GM18867 (cell line): ENCODE measurements at regions not wholly inside any gene's neighbourhood (a gene's known extent, or its start where the extent isn't known, plus 50 kb on each side); places are given as distances from the start of the nearest gene placed in this dataset.

Experiments
- ATAC-seq: cut with Tn5 transposase; IDR thresholded peaks from one replicate; pipeline ENCODE4 v1.9.1; 2021; ENCODE audit warnings: mild to moderate bottlenecking, moderate library complexity; ENCODE audit not compliant: unreplicated experiment

GRCh38 chr1:238596703-238597102, 706.0 kb upstream of the ZP4 start:
- no peak for ATAC-seq

- no peak for ATAC-seq
These were observed 701.9 kb upstream of the ZP4 start for GRCh38 chr1:238592621-238593020.

- ATAC-seq, result no peak
These were observed 699.2 kb upstream of the ZP4 start for GRCh38 chr1:238589843-238590435.

DNA sequence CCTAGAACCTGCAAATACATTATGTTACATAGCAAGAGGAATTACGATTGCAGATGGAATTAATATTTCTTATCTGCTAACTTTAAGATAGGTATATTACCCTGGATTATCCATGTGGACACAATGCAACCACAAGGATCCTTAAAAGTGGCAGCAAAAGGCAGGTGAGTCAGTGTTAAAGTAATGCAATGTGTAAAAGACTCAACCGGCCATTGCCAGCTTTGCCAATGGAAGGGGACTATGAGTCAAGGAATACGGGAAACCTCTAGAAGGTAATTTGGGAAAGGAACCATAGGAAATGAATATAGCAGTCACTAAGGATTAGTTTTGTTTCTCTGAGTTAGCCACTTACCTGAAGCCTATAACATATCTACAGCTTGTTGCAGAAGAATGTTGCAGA, 692.1 kb upstream of the ZP4 start:
- ATAC-seq, result no peak

GRCh38 chr1:238581332-238581731, 690.6 kb upstream of the ZP4 start:
- no peak for ATAC-seq

DNA sequence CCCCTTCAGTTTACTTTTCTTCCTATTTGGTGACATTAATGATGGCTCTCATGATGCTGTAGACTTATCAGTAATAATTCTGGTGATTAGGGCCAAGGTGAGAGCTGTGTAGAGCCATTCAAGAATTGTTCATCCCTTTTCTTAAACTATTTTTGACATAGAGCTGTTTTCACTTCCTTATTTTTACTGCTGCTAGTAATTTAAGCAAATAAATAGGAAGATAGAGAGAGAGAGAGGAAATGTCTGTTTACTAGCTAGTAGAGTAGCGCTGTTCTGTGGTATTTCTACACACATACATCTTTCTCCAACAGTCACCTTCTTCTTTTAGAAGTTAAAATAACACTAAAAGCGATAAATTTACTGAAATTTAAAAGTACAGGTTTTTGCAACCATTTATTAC, 678.0 kb upstream of the ZP4 start:
- ATAC-seq, result no peak

GRCh38 chr1:238562341-238562740, 671.6 kb upstream of the ZP4 start:
- no peak for ATAC-seq

GRCh38 chr1:238558746-238559145, 668.0 kb upstream of the ZP4 start:
- ATAC-seq, result no peak

DNA sequence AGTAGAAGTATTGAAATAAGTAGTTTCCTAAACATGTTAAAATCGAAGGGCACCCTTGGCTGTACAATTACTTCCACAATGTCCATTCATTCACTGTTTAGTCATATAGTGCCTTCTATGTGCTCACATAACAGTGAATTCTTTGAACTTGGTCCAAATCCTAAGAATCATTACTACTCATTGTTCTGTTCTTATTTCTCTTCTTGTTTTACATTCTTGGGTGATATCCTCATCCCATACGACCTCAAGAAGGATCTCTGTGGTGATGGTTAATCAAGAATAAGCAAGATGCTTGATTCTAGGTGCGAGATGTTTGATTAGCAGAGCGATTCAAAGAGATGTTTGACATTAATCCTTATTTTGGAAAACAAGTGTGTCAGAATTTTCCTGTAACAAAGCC, 667.4 kb upstream of the ZP4 start:
- ATAC-seq, result no peak

DNA sequence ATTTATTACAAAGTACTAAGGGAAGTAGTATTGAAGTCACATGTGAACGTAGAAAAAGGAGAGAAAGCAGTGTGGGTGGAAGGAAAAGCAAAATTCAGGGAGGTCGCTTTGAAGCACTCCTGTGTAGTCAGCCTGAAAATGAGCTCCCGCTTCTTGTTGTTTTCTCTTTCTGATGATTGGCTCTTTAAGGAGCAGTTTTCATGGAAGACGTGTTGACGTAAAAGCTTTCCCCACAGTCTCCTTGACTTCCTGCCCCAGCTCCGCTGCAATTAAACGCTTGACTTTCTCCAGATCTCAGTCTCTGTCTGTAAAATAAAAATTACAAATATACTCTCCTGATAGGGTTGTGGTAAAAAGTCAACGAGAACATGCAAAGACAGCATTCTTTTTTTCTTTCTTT, 661.5 kb upstream of the ZP4 start:
- ATAC-seq, result no peak

DNA sequence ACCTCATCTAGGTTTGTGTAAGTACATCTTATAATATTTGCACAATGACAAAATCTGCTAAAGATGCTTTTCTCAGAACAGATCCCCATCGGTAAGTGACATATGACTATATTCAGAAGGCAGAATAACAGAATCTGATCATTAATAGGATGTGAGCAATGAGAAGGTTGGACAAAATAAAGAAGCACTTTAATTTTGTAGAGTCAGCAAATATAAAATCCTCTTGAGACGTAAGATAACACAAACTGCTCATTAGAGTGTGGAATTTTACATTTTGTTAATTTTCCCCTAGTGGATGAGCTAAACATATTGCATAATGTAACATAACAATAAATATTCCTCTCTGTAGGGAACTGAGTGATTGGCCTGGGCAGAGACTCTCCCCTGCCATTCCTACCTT, 658.4 kb upstream of the ZP4 start:
- no peak for ATAC-seq

- no peak for ATAC-seq
These were observed 655.4 kb upstream of the ZP4 start for GRCh38 chr1:238546118-238546517.

- no peak for ATAC-seq
These were observed 646.9 kb upstream of the ZP4 start for GRCh38 chr1:238537641-238538040.

DNA sequence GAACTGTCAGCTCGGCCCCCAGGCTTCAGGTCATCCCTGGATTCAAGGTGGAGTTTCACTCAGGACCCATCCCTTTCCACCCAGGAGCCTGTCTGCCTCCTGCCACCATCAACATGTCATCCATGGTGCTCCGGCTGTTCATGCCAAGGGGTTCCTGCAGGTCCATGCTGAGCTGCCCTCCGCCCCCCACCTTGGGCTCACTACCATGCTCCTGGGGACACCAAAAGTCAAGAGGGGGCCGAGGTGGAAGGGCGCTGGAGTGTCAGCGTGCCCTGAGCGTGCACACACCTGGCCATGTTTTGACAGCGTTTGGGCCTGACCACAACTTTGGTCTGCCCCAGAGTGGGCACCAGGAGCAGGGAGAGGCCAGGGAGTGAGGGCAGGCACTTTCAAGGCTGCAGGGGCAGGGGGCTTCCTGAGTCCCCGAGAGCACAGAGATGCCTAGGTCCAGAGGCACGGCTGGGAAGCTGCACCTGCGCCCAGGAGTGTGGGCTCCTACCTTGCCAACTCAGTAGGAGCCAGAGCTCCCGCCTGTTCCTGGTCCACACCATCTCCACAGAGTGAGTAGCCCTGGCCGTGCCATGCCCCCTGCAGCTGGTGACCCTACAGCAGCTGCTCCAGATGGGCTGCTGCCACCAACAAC, 639.6 kb upstream of the ZP4 start:
- ATAC-seq, result no peak

DNA sequence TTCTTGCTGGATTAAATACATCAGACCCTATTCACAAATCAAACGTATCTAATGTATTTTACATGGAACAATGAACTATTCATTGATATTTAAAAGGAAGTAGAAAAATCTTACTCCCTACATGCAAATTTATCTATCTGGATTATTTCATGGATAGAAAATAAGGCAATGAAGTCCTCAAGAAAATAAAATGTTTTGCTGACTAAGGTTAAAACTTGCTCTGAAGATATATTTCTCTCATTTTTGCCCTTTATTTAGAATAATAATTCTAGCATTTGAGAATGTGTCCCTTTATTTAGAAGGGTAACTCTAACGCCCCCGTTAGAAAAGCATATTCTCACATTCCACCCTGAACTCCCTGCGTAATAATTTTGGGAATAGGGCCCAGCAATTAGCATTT, 627.0 kb upstream of the ZP4 start:
- no peak for ATAC-seq

DNA sequence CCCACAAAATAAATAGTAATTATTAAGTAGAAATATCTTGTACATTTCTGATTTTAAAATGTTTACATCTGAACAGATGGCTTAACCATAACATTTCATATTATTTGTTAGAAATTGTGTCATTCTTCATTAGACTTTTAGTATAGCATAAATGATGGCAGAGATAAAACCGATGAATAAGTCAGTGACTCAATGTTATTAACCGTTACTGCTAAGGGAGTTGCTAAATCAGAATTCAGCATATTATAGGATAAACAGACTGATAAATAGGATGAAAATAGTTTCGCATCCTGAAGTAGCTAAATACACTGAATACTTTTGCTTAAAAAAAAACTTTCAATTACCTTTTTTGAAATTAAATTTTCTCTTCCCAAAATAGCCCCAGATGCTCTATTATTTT, 610.6 kb upstream of the ZP4 start:
- no peak for ATAC-seq

DNA sequence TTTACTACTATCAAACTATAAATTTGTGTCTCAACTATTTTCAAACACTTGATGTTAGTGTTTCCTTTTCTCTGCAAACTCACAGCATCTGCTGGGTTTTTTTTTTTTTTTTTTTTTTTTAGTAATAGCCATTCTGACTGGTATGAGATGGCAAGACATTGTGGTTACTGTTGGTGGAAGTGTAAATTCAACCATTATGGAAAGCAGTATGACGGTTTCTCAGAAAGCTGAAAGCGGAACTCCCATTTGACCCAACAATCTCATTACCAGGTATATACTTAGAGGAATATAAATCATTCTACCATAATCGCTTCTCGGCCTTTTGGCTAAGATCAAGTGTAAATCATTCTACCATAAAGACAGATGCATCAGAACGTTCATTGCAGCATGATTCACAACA, 608.3 kb upstream of the ZP4 start:
- no peak for ATAC-seq

DNA sequence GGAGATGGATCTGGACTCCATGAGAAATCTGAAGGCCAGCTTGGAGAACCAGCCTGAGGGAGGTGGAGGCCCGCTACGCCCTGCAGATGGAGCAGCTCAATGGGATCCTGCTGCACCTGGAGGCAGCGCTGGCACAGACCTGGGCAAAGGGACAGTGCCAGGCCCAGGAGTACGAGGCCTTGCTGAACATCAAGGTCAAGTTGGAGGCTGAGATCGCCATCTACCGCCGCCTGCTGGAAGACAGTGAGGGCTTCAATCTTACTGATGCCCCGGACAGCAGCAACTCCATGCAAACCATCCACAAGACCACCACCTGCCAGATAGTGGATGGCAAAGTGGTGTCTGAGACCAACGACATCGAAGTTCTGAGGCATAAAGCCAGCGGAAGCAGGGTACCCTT, 601.5 kb upstream of the ZP4 start:
- ATAC-seq, result no peak

DNA sequence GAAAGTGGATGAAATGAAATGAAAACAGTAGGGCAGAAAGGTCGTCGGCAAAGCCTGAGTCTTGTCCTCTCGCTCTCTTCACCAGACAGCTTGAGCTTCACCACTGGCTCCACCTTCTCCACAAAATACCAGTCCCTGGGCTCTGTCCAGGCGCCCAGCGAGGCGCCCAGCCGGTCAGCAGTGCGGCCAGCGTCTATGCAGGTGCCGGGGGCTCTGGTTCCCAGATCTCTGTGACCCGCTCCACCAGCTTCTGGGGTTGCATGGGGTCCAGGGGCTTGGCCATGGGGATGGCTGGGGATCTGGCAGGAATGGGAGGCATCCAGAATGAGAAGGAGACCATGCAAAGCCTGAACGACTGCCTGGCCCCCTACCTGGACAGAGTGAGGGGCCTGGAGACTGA, 600.5 kb upstream of the ZP4 start:
- ATAC-seq, result no peak

DNA sequence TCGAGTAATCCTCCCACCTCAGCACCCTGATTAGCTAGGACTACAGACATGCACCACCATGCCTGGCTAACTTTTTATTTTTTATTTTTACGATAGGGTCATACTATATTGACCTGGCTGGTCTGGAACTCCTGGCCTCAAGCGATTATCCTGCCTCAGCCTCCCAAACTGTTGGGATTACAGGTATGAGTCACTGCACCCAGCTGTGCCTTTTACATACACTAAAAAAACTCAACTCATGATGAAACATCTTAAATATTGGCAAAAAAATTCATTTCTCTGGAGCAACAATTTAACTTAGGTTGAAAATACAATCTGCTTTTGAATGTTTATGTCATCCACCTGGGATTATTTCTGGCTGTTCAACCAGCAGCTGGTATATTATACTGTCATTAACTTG, 598.3 kb upstream of the ZP4 start:
- no peak for ATAC-seq

DNA sequence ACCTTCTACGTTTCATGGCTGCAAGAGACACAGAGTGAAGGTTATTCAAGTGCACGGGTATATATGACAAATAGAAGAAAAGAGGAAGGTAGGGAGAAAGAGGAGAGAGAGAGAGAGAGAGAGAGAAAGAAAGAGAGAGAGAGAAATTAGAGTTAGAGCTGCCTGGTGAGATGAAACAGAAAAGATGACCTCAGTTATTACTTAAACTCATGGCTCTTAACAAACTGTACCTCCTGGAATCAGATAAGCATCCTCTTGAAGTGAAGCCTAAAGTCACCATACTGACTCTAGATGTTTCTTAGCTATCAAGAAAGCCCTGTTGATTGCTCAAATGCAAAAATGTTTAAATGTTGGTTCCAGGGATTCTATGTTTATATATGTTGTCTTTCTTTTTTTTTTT, 597.7 kb upstream of the ZP4 start:
- ATAC-seq, result no peak

DNA sequence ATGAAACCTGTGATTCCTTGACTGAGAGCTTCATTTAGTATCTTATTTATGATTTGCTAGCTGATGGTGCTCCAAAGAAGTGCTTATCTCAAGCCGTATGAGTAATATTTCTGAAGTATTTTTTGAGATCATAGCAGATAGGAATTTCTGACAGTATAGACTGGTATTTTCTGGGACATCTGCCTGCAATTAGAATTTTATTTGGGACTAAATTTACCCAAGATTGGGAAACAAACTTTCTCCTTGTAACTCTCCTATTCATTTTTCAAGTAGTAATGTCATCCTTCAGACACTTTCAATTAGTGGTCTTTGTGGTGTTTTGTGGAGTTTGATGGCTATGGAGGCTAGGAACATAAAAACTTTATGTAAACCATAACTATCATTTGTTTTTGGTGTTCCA, 597.2 kb upstream of the ZP4 start:
- ATAC-seq, result no peak

DNA sequence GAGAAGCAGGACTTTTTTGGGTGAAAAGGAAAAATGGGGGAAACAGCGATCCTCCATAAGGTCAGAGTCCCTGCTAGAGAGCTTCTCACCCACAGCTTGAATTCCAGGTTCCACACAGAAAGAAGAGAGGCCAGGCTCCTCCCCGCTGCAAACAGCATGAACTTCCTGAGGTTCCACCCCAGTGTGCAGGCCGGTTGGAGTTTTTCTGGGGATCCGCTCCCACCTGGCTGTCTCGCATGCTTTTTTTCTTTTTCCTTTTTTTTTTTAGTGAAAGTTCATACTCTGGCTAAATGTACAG, 595.1 kb upstream of the ZP4 start:
- ATAC-seq, result no peak
